HepG2 (cell line): ENCODE measurements at regions not wholly inside any gene's neighbourhood (a gene's known extent, or its start where the extent isn't known, plus 50 kb on each side); places are given as distances from the start of the nearest gene placed in this dataset.

Experiments
- ATAC-seq: fragments of 200-7000 bp; cut with Tn5 transposase; 3 replicates; pipeline ENCODE4 v1.9.1; 2020; ENCODE audit warnings: mild to moderate bottlenecking, moderate library complexity
- BruUV-seq: library from RNA; stranded (reverse); fragments of 400-500 nt; replicated peaks from 2 replicates; lab custom pipeline; 2021; lab: Mats Ljungman, UMichigan
- CTCF ChIA-PET: fragments of 300-600 bp; formaldehyde crosslinking; extraction: SDS; loops from one replicate; lab custom pipeline; 2021; ENCODE audit warnings: low total read pairs, inconsistent platforms, low intra/inter-chr PET ratio; lab: Yijun Ruan, JAX
- POLR2A ChIA-PET: fragments of 350-600 bp; sonication (Branson Sonifier 250); formaldehyde crosslinking; loops from one replicate; lab custom pipeline; 2020; ENCODE audit warnings: antibody characterized with exemption, inconsistent platforms; lab: Yijun Ruan, JAX
- DNase-seq: peaks from one replicate; pipeline ENCODE4 v3.0.0-alpha.2; 2015; ENCODE audit warnings: low spot score
- FAIRE-seq: peaks from 3 replicates; lab custom pipeline; 2011; peaks lifted over from hg19 to GRCh38; lab: Jason Lieb, UNC
- H2AFZ ChIP-seq: one replicate; pipeline ENCODE4 v1.6.1; 2011; ENCODE audit warnings: low read length, inconsistent platforms
- H3K27ac ChIP-seq: fragments of 300-600 bp; 3 replicates; pipeline ENCODE4 v1.8.0; 2011; ENCODE audit warnings: mixed run types, mild to moderate bottlenecking, mixed read lengths, low read length, inconsistent platforms; ENCODE audit not compliant: insufficient read depth; ENCODE audit errors: extremely low read length
- H3K27me3 ChIP-seq, 2 experiments: fragments of 200-600 bp in 1 of 2; 2 replicates in 1 of 2; 3 replicates in 1 of 2; pipeline versions ENCODE4 v1.6.0 to v1.8.0; 2011; ENCODE audit warnings: low read length in 2 of 2, mild to moderate bottlenecking in 2 of 2, moderate library complexity in 2 of 2, inconsistent platforms in 1 of 2; ENCODE audit not compliant: insufficient read depth in 2 of 2, control insufficient read depth in 1 of 2
- H3K36me3 ChIP-seq, 2 experiments: fragments of 200-600 bp in 1 of 2; replicated peaks in 1 of 2; 2 replicates in 1 of 2; 3 replicates in 1 of 2; pipeline versions ENCODE4 v1.5.1 to v1.8.0; 2011; ENCODE audit warnings: low read length in 2 of 2, inconsistent platforms in 1 of 2; ENCODE audit not compliant: insufficient read depth in 2 of 2, control insufficient read depth in 1 of 2
- H3K4me1 ChIP-seq: 2 replicates; pipeline ENCODE4 v1.5.1; 2012; ENCODE audit warnings: low read length, inconsistent platforms; ENCODE audit not compliant: insufficient read depth
- H3K4me2 ChIP-seq: 2 replicates; pipeline ENCODE4 v1.6.0; 2011; ENCODE audit warnings: low read depth, low read length, inconsistent platforms
- H3K4me3 ChIP-seq, 3 experiments: fragments of 200-600 bp in 1 of 3; sonication (generic), shearing (Covaris generic) in 1 of 3; replicated peaks in 1 of 3; 2 replicates each; pipeline ENCODE4 v1.5.1; 2011 to 2016; ENCODE audit warnings: low read length in 3 of 3, inconsistent platforms in 2 of 3, low read depth in 2 of 3, mild to moderate bottlenecking in 2 of 3, control low read depth in 1 of 3, mixed read lengths in 1 of 3; ENCODE audit not compliant: insufficient read depth in 1 of 3
- H3K79me2 ChIP-seq: one replicate; pipeline ENCODE4 v1.6.1; 2011; ENCODE audit warnings: low read length, inconsistent platforms; ENCODE audit not compliant: insufficient read depth
- H3K9ac ChIP-seq: 2 replicates; pipeline ENCODE4 v1.6.0; 2011; ENCODE audit warnings: mild to moderate bottlenecking, low read depth, low read length, inconsistent platforms; ENCODE audit not compliant: insufficient read depth
- H3K9me3 ChIP-seq: 2 replicates; pipeline ENCODE4 v1.5.1; 2012; ENCODE audit warnings: mild to moderate bottlenecking, low read length
- H4K20me1 ChIP-seq: 2 replicates; pipeline ENCODE4 v1.6.0; 2011; ENCODE audit warnings: inconsistent platforms, mild to moderate bottlenecking, low read length, moderate library complexity; ENCODE audit not compliant: insufficient read depth
- ARNT ChIP-seq: fragments of 450-650 bp; IDR thresholded peaks from 2 replicates; pipeline ENCODE4 v1.6.1; 2017
- CHD4 ChIP-seq: fragments of 200-600 bp; sonication (generic); IDR thresholded peaks from 2 replicates; pipeline ENCODE4 v1.7.0; 2017; ENCODE audit warnings: mild to moderate bottlenecking, low read length, borderline replicate concordance
- HDAC1 ChIP-seq: sonication (generic); formaldehyde crosslinking; IDR thresholded peaks from 2 replicates; pipeline ENCODE4 v1.5.1; 2020; ENCODE audit warnings: mild to moderate bottlenecking, missing genetic modification reagents
- HOXA5 ChIP-seq: sonication (generic); formaldehyde crosslinking; IDR thresholded peaks from 2 replicates; pipeline ENCODE4 v1.4.0; 2020; ENCODE audit warnings: missing genetic modification reagents
- KLF15 ChIP-seq: sonication (generic); formaldehyde crosslinking; IDR thresholded peaks from 2 replicates; pipeline ENCODE4 v1.8.1; 2023; ENCODE audit warnings: borderline replicate concordance, mild to moderate bottlenecking, inconsistent platforms, missing genetic modification reagents, mixed read lengths
- MAFG ChIP-seq: sonication (generic); formaldehyde crosslinking; IDR thresholded peaks from 2 replicates; pipeline ENCODE4 v1.5.1; 2020; ENCODE audit warnings: mild to moderate bottlenecking, missing genetic modification reagents
- NCOA1 ChIP-seq: sonication (generic); formaldehyde crosslinking; IDR thresholded peaks from 2 replicates; pipeline ENCODE4 v1.9.0; 2021; ENCODE audit warnings: missing genetic modification reagents
- NR3C1 ChIP-seq: sonication (generic); formaldehyde crosslinking; IDR thresholded peaks from 2 replicates; pipeline ENCODE4 v1.4.0; 2020; ENCODE audit warnings: missing genetic modification reagents
- RAD51 ChIP-seq: fragments of 450-650 bp; IDR thresholded peaks from 2 replicates; pipeline ENCODE4 v1.6.1; 2016; ENCODE audit warnings: borderline replicate concordance
- REXO4 ChIP-seq: sonication (generic); formaldehyde crosslinking; IDR thresholded peaks from 2 replicates; pipeline ENCODE4 v1.8.0; 2022; ENCODE audit warnings: missing genetic modification reagents, mild to moderate bottlenecking, borderline replicate concordance
- SP2 ChIP-seq: sonication (generic); formaldehyde crosslinking; IDR thresholded peaks from 2 replicates; pipeline ENCODE4 v1.5.1; 2020; ENCODE audit warnings: mild to moderate bottlenecking, missing genetic modification reagents
- USF2 ChIP-seq, 2 experiments: sonication (generic) in 1 of 2; formaldehyde crosslinking in 1 of 2; IDR thresholded peaks; 2 replicates each; pipeline versions ENCODE4 v1.5.1 to v1.6.1; 2011 to 2020; ENCODE audit warnings: borderline replicate concordance in 1 of 2, low read depth in 1 of 2, low read length in 1 of 2, mild to moderate bottlenecking in 1 of 2, missing genetic modification reagents in 1 of 2, moderate library complexity in 1 of 2
- ZBTB7B ChIP-seq: sonication (generic); formaldehyde crosslinking; IDR thresholded peaks from 2 replicates; pipeline ENCODE4 v1.4.0; 2020; ENCODE audit warnings: missing genetic modification reagents
- ZFP36L2 ChIP-seq: sonication (generic); formaldehyde crosslinking; IDR thresholded peaks from 2 replicates; pipeline ENCODE4 v1.4.0; 2020; ENCODE audit warnings: missing genetic modification reagents
- ZIK1 ChIP-seq: sonication (generic); formaldehyde crosslinking; IDR thresholded peaks from 2 replicates; pipeline ENCODE4 v1.5.0; 2020; ENCODE audit warnings: mild to moderate bottlenecking, low read depth, missing genetic modification reagents, borderline replicate concordance
- ZNF275 ChIP-seq: sonication (generic); formaldehyde crosslinking; IDR thresholded peaks from 2 replicates; pipeline ENCODE4 v1.8.0; 2022; ENCODE audit warnings: missing genetic modification reagents, mild to moderate bottlenecking, inconsistent platforms, borderline replicate concordance
- ZNF761 ChIP-seq: sonication (generic); formaldehyde crosslinking; conservative IDR thresholded peaks from 2 replicates; pipeline ENCODE4 v1.4.0; 2020; ENCODE audit warnings: mild to moderate bottlenecking, missing genetic modification reagents
- WGBS: methylation state at CpG from one replicate; pipeline ENCODE4 v1.1.6; 2017; ENCODE audit warnings: low lambda C conversion rate; 5-methylcytosine and 5-hydroxymethylcytosine counted together
- in situ Hi-C: cut with HindIII; loops from 2 replicates; pipeline ENCODE4 v1.10.0; 2017; ENCODE audit warnings: low pct_unique_long_range_greater_than_20kb; ENCODE audit not compliant: extremely low pct_ligation_motif_present
- intact Hi-C: fragments of 100-400 bp; cut with micrococcal nuclease; formaldehyde crosslinking; loops from one replicate; pipeline ENCODE4 v1.10.0; 2022; ENCODE audit not compliant: unreplicated experiment
- TF ChIP-seq, protein P1 (sequence below): IDR thresholded peaks from 2 replicates; pipeline ENCODE4 v1.6.1; 2016; ENCODE audit warnings: low read depth, control low read depth

- intact Hi-C loops (no loop called here), in situ Hi-C loops (no loop called here)
- CTCF ChIA-PET, result no interaction called here
- DNase-seq, result no peak
- Histone ChIP-seq H3K27ac (no peak overlapping the region), H3K9me3 (no peaks in the 10 kb centered on the region), H3K27me3 (no peaks in the 10 kb centered on the region), H3K4me3 (no peak overlapping the region), H3K9ac (no peak overlapping the region), H3K4me1 (no peaks in the 10 kb centered on the region), H3K79me2 (no peaks in the 10 kb centered on the region), H3K36me3 (no peaks in the 10 kb centered on the region), H3K4me2 (no peak overlapping the region), H2AFZ (no peak overlapping the region), H4K20me1 (no peaks in the 10 kb centered on the region)
- POLR2A ChIA-PET, result no interaction called here
- TF ChIP-seq ZIK1 (CRISPR knock-in tag), result no peak
- TF ChIP-seq KLF15 (CRISPR knock-in tag), result no peak
- TF ChIP-seq ZFP36L2 (CRISPR knock-in tag), result no peak
- TF ChIP-seq, protein P1, sequence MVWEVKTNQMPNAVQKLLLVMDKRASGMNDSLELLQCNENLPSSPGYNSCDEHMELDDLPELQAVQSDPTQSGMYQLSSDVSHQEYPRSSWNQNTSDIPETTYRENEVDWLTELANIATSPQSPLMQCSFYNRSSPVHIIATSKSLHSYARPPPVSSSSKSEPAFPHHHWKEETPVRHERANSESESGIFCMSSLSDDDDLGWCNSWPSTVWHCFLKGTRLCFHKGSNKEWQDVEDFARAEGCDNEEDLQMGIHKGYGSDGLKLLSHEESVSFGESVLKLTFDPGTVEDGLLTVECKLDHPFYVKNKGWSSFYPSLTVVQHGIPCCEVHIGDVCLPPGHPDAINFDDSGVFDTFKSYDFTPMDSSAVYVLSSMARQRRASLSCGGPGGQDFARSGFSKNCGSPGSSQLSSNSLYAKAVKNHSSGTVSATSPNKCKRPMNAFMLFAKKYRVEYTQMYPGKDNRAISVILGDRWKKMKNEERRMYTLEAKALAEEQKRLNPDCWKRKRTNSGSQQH (CRISPR knock-in tag), result no peak
- TF ChIP-seq NCOA1 (CRISPR knock-in tag), result no peak
- no peak for TF ChIP-seq USF2 (IDR thresholded peaks at IDR 0.05; ENCODE audit: low read depth, low read length)
- no peak for TF ChIP-seq USF2 (CRISPR knock-in tag; IDR thresholded peaks at IDR 0.05; ENCODE audit: borderline replicate concordance)
- no peak for TF ChIP-seq HDAC1
- TF ChIP-seq HOXA5, result no peak
- TF ChIP-seq CHD4, result no peak
- no peak for TF ChIP-seq ZNF275
- TF ChIP-seq MAFG (CRISPR knock-in tag), result no peak
- no peak for TF ChIP-seq ZBTB7B (CRISPR knock-in tag)
- TF ChIP-seq ARNT, result no peak
- no peak for TF ChIP-seq RAD51
- TF ChIP-seq ZNF761, result no peak
- TF ChIP-seq NR3C1 (CRISPR knock-in tag), result no peak
- TF ChIP-seq SP2 (CRISPR knock-in tag), result no peak
- TF ChIP-seq REXO4 (CRISPR knock-in tag), result no peak
- ATAC-seq, result no peak
- WGBS, result 2% methylated on average over 4 of the region's 4 CpGs
- FAIRE-seq, result no peak
- BruUV-seq, result no TSS peak
Observed at GRCh38 chr10:84891631-84892030, 563.2 kb downstream of the CCSER2 start.
